Activated naive CD8-positive, alpha-beta T cell treated with anti-CD3 and anti-CD28 coated beads for 36 hours (primary cell): ENCODE measurements at regions not wholly inside any gene's neighbourhood (a gene's known extent, or its start where the extent isn't known, plus 50 kb on each side); places are given as distances from the start of the nearest gene placed in this dataset.

Source experiments
- DNase-seq: peaks from one replicate; pipeline ENCODE4 v3.0.0; 2021
- H3K27ac Mint-ChIP-seq: one replicate; pipeline ENCODE4 v1.8.0; 2022; ENCODE audit warnings: mild to moderate bottlenecking, moderate library complexity, mixed read lengths
- H3K27me3 Mint-ChIP-seq: one replicate; pipeline ENCODE4 v1.8.0; 2022; ENCODE audit warnings: mild to moderate bottlenecking, mixed read lengths
- H3K36me3 Mint-ChIP-seq: one replicate; pipeline ENCODE4 v1.8.0; 2021; ENCODE audit warnings: mild to moderate bottlenecking, mixed read lengths
- H3K4me1 Mint-ChIP-seq: one replicate; pipeline ENCODE4 v1.8.0; 2021; ENCODE audit warnings: mixed read lengths
- H3K4me3 Mint-ChIP-seq: one replicate; pipeline ENCODE4 v1.8.0; 2022; ENCODE audit warnings: mild to moderate bottlenecking, moderate library complexity, mixed read lengths
- H3K9me3 Mint-ChIP-seq: one replicate; pipeline ENCODE4 v1.8.0; 2022; ENCODE audit warnings: mixed read lengths

- no peak for DNase-seq
- no peaks in the 10 kb centered on the region for H3K9me3 Mint-ChIP-seq
- peaks cover 5% of the 10 kb centered on the region for H3K27me3 Mint-ChIP-seq
- no peak overlapping the region for H3K4me3 Mint-ChIP-seq
- H3K27ac Mint-ChIP-seq, result no peak overlapping the region
- no peaks in the 10 kb centered on the region for H3K4me1 Mint-ChIP-seq
- no peaks in the 10 kb centered on the region for H3K36me3 Mint-ChIP-seq
Measured at GRCh38 chr9:87112656-87113055, 165.3 kb upstream of the GAS1 start.

- no peak overlapping the region for H3K27ac Mint-ChIP-seq
- H3K9me3 Mint-ChIP-seq, result no peaks in the 10 kb centered on the region
- peaks cover 5% of the 10 kb centered on the region for H3K27me3 Mint-ChIP-seq
- no peaks in the 10 kb centered on the region for H3K4me1 Mint-ChIP-seq
- no peaks in the 10 kb centered on the region for H3K36me3 Mint-ChIP-seq
- no peak overlapping the region for H3K4me3 Mint-ChIP-seq
- no peak for DNase-seq
Measured at GRCh38 chr9:87113874-87114273, 166.6 kb upstream of the GAS1 start.

DNA sequence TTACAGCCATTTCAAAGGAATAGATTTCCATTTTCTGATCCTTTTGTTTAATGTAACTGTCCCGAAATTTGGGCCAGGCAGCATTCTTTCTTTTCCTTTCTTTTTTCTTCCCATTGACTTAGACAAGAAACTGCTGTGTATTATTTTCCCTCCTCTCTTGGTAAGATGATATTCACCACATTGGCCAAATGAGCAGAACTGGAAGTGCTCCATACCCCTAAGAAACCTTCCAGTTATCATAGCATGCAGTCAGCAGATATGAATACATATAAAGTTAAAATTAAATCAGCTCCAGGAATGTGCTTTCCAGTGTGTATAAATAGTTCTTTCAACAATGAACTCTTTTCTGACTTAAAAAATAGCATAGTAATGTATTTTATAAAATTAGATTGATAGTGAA is 168.5 kb upstream of the GAS1 start:
- Mint-ChIP-seq H3K27ac (no peak overlapping the region), H3K27me3 (peaks cover 15% of the 10 kb centered on the region)

GRCh38 chr9:87116492-87116891 is 169.2 kb upstream of the GAS1 start:
- Mint-ChIP-seq H3K4me3 (no peak overlapping the region), H3K9me3 (no peaks in the 10 kb centered on the region), H3K36me3 (no peaks in the 10 kb centered on the region), H3K27me3 (peaks cover 17% of the 10 kb centered on the region), H3K27ac (no peak overlapping the region), H3K4me1 (no peaks in the 10 kb centered on the region)
- DNase-seq, result no peak

More for the DNA sequence above, 168.5 kb upstream of the GAS1 start:
- Mint-ChIP-seq H3K9me3 (no peaks in the 10 kb centered on the region), H3K4me3 (no peak overlapping the region), H3K4me1 (no peaks in the 10 kb centered on the region), H3K36me3 (no peaks in the 10 kb centered on the region)
- DNase-seq, result no peak

DNA sequence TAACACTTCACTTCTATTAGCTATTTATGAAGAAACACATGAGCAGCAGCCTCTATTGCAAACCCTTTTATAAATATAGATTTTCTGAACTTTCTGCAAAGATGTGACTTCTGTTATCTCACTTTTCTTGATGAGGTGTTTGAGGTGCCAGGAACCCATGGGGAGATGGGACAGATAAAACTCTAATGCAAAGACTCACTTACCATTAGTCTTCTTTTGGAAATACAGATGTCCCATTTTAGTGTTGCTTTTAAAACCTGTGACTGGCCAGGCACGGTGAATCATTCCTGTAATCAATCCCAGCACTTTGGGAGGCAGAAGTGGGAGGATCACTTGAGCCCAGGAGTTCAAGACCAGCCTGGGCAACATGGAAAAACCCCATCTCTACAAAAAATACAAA is 171.3 kb upstream of the GAS1 start:
- no peaks in the 10 kb centered on the region for H3K36me3 Mint-ChIP-seq
- H3K27me3 Mint-ChIP-seq, result peaks cover 20% of the 10 kb centered on the region
- no peaks in the 10 kb centered on the region for H3K9me3 Mint-ChIP-seq
- peaks cover 9% of the 10 kb centered on the region for H3K4me1 Mint-ChIP-seq
- H3K27ac Mint-ChIP-seq, result no peak overlapping the region
- H3K4me3 Mint-ChIP-seq, result no peak overlapping the region
- no peak for DNase-seq

DNA sequence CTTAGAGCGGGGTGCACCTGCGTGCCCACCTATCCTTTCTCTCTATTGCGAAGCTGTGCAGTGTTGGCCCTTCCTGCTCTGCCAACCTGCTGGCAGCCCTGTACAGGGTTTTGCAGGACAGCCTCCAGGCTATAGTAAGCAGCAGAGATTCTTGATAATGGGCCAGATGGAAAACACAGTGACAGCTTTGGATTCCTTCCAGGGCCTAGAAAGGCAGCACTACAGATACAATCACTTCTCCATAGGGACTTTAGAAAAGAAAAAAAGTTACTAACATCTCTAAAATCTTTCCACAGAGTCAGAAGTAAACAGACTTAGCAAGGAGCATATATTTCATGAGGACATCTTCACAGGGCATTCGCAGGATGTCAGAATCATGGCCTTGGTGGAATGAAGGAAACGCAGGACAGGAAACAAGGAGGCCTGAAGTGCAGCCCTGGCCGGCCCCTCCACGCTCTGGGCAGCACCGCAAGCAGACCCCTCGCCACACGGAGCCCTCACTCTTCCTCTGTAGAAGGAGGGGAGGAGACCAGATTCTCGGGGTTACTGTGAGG is 172.1 kb upstream of the GAS1 start:
- Mint-ChIP-seq H3K27me3 (peaks cover 20% of the 10 kb centered on the region), H3K4me1 (peaks cover 9% of the 10 kb centered on the region), H3K27ac (no peak overlapping the region), H3K36me3 (no peaks in the 10 kb centered on the region), H3K4me3 (no peak overlapping the region), H3K9me3 (no peaks in the 10 kb centered on the region)
- DNase-seq, result no peak

DNA sequence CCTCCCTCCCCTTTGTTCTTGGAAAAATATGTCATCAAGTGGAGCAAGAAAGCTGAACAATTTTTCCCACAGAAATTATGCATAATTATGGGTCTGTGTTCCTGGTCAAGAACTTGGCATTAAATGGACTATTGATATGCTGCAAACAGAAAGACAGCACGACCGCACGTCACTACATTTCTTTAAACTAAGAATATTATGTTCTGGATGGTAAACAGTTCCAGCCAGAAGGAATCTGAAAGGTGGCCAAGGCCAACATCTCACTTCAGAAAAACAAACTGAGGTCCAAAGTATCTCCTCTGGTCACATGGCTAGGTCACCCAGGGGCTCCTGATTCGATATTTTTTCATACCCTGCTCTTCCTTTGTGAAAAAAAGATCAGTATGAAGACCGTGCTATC is 173.3 kb upstream of the GAS1 start:
- H3K4me1 Mint-ChIP-seq, result peaks cover 9% of the 10 kb centered on the region
- no peaks in the 10 kb centered on the region for H3K36me3 Mint-ChIP-seq
- no peak for DNase-seq
- peaks cover 27% of the 10 kb centered on the region for H3K27me3 Mint-ChIP-seq
- H3K4me3 Mint-ChIP-seq, result no peak overlapping the region
- peaks cover 1% of the 10 kb centered on the region for H3K9me3 Mint-ChIP-seq
- no peak overlapping the region for H3K27ac Mint-ChIP-seq

- peaks cover 1% of the 10 kb centered on the region for H3K9me3 Mint-ChIP-seq
- H3K27me3 Mint-ChIP-seq, result peaks cover 39% of the 10 kb centered on the region
- H3K36me3 Mint-ChIP-seq, result no peaks in the 10 kb centered on the region
- peaks cover 9% of the 10 kb centered on the region for H3K4me1 Mint-ChIP-seq
- no peak for DNase-seq
- H3K27ac Mint-ChIP-seq, result no peak overlapping the region
- no peak overlapping the region for H3K4me3 Mint-ChIP-seq
Measured at GRCh38 chr9:87122947-87123685, 175.8 kb upstream of the GAS1 start.

GRCh38 chr9:87123830-87124229 is 176.5 kb upstream of the GAS1 start:
- H3K36me3 Mint-ChIP-seq, result no peaks in the 10 kb centered on the region
- peaks cover 1% of the 10 kb centered on the region for H3K9me3 Mint-ChIP-seq
- H3K27me3 Mint-ChIP-seq, result peaks cover 44% of the 10 kb centered on the region
- DNase-seq, result no peak
- peaks cover 9% of the 10 kb centered on the region for H3K4me1 Mint-ChIP-seq
- H3K27ac Mint-ChIP-seq, result no peak overlapping the region
- H3K4me3 Mint-ChIP-seq, result no peak overlapping the region

DNA sequence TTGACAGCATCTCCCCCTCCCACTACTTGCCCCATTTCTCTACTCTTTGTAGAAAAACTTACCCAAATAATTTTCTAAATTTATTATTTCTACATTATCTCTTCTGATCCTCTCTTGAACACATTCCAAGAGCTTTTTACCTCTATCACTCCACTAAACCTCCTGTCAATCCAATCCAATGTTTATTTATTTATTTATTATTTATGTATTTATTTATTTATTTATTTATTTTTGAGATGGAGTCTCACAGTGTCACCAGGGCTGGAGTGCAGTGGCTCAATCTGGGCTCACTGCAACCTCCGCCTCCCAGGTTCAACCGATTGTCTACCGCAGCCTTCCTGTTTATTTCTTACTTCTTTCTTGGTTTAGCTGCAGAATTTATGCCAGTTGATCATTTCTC is 178.5 kb upstream of the GAS1 start:
- H3K27me3 Mint-ChIP-seq, result peaks cover 37% of the 10 kb centered on the region
- H3K36me3 Mint-ChIP-seq, result no peaks in the 10 kb centered on the region
- no peak overlapping the region for H3K27ac Mint-ChIP-seq
- no peak for DNase-seq
- H3K4me3 Mint-ChIP-seq, result no peak overlapping the region
- H3K4me1 Mint-ChIP-seq, result peaks cover 9% of the 10 kb centered on the region
- H3K9me3 Mint-ChIP-seq, result peaks cover 1% of the 10 kb centered on the region

DNA sequence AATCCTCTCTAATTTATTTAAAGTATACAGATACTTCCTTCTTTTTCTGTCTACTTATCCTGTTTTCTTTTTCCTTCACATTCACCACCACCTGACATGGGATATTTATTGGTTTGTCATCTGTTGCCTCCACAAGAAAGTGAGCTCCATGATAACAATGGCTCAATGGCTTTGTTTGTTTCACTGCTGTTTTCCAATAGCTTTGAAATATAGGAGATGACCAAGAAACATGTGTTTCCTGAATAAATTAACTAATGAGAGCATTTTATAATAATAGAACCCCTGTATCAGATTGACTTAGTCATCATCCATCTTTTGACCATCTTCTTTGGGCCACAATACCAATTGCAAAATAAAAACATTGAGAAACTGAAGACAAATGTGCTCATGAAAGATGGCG is 180.2 kb upstream of the GAS1 start:
- Mint-ChIP-seq H3K9me3 (peaks cover 4% of the 10 kb centered on the region), H3K36me3 (no peaks in the 10 kb centered on the region), H3K27me3 (peaks cover 32% of the 10 kb centered on the region), H3K4me3 (no peak overlapping the region), H3K27ac (no peak overlapping the region), H3K4me1 (peaks cover 9% of the 10 kb centered on the region)
- DNase-seq, result no peak

GRCh38 chr9:87127978-87128614 is 180.8 kb upstream of the GAS1 start:
- H3K36me3 Mint-ChIP-seq, result no peaks in the 10 kb centered on the region
- DNase-seq, result no peak
- peaks cover 32% of the 10 kb centered on the region for H3K27me3 Mint-ChIP-seq
- H3K4me1 Mint-ChIP-seq, result peaks cover 3% of the 10 kb centered on the region
- peaks cover 5% of the 10 kb centered on the region for H3K9me3 Mint-ChIP-seq
- no peak overlapping the region for H3K4me3 Mint-ChIP-seq
- no peak overlapping the region for H3K27ac Mint-ChIP-seq

DNA sequence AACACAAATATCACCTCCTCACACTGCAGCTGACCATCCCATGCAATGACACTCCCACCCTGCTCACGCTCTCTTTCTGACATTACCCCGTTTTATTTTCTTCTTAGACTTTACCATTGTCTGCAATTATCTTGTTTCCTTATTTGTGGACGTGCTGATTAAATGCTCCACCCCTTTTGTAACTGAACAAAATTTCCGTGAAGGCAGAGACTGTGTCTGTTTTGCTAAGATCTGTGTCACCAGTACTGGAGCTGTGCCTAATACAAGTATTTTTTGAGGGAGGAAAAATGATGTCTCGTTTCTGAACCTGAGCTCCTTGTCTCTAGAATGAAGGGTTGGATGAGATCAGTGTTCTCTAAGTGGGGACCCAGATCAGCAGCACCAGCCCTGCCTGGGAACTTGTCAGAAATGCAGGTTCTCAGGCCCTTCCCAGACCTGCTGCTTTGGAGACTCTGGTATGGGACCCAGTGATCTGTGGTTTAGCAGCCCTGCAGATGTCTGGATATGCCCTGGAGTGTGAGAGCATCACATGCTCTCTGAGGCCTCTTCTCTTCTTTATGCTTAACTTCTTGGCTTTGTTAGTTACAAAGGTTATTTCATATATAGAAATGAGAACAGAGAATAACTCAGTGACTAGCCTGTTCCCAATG is 181.7 kb upstream of the GAS1 start:
- peaks cover 9% of the 10 kb centered on the region for H3K9me3 Mint-ChIP-seq

GRCh38 chr9:87135074-87135473 is 187.8 kb upstream of the GAS1 start:
- Mint-ChIP-seq H3K36me3 (peaks cover 2% of the 10 kb centered on the region), H3K27ac (no peak overlapping the region), H3K27me3 (peaks cover 10% of the 10 kb centered on the region), H3K9me3 (peaks cover 9% of the 10 kb centered on the region), H3K4me3 (no peak overlapping the region), H3K4me1 (no peaks in the 10 kb centered on the region)
- no peak for DNase-seq

More for the DNA sequence above, 181.7 kb upstream of the GAS1 start:
- no peak overlapping the region for H3K4me3 Mint-ChIP-seq
- H3K36me3 Mint-ChIP-seq, result peaks cover 2% of the 10 kb centered on the region
- peaks cover 32% of the 10 kb centered on the region for H3K27me3 Mint-ChIP-seq
- no peak overlapping the region for H3K27ac Mint-ChIP-seq
- H3K4me1 Mint-ChIP-seq, result no peaks in the 10 kb centered on the region
- no peak for DNase-seq

DNA sequence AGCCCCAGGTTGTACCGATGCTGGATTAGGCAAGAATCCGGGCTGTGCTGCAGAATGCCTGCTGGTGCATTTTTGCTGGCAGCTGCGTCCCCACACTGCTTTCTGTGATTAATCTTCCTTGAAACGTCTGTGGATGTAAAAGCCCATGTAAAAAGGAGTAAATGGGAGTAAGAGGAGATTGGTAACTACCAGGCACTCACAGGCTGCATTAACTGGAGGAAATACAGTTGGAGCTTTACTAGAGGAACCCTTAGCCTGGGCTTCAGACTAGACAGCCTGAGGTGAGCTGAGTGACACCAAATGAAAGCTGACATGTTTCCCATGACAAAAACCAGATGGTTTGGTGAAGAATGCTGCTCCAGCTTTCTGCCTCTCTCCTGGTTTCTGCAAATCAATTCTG is 190.4 kb upstream of the GAS1 start:
- Mint-ChIP-seq H3K27me3 (peaks cover 19% of the 10 kb centered on the region), H3K27ac (no peak overlapping the region), H3K4me3 (no peak overlapping the region), H3K36me3 (peaks cover 2% of the 10 kb centered on the region), H3K4me1 (no peaks in the 10 kb centered on the region), H3K9me3 (peaks cover 7% of the 10 kb centered on the region)
- no peak for DNase-seq
